SJCRH30 (cell line): ENCODE measurements at regions not wholly inside any gene's neighbourhood (a gene's known extent, or its start where the extent isn't known, plus 50 kb on each side); places are given as distances from the start of the nearest gene placed in this dataset.
A peak's percentile ranks its signal among the peaks of the same experiment; 100 is the strongest.
"Not testable (repeated sequence)": the region's sequence is repeated elsewhere in the genome, so short reads cannot be mapped to it uniquely, and the experiment has no call there.

Source experiments
- DNase-seq, 2 experiments: peaks; one replicate each; pipeline ENCODE4 v3.0.0-alpha.2; 2015 to 2020
- H3K27ac ChIP-seq: fragments of 250-450 bp; sonication (Bioruptor Pico); 2 replicates; pipeline ENCODE4 v1.5.1; 2020; ENCODE audit warnings: mild to moderate bottlenecking, moderate library complexity
- H3K27me3 ChIP-seq: fragments of 250-450 bp; sonication (Bioruptor Pico); 2 replicates; pipeline ENCODE4 v1.5.1; 2020; ENCODE audit warnings: mild to moderate bottlenecking, moderate library complexity
- H3K36me3 ChIP-seq: fragments of 250-450 bp; sonication (Bioruptor Pico); 2 replicates; pipeline ENCODE4 v1.5.1; 2020; ENCODE audit warnings: mild to moderate bottlenecking, moderate library complexity
- H3K4me1 ChIP-seq: fragments of 250-450 bp; sonication (Bioruptor Pico); 2 replicates; pipeline ENCODE4 v1.5.1; 2020; ENCODE audit warnings: mild to moderate bottlenecking, moderate library complexity
- H3K4me3 ChIP-seq: fragments of 250-450 bp; sonication (Bioruptor Pico); 2 replicates; pipeline ENCODE4 v1.5.1; 2020; ENCODE audit warnings: mild to moderate bottlenecking, moderate library complexity
- H3K9me3 ChIP-seq: fragments of 250-450 bp; sonication (Bioruptor Pico); replicated peaks from 2 replicates; pipeline ENCODE4 v1.5.1; 2020; ENCODE audit warnings: mild to moderate bottlenecking, moderate library complexity

DNA sequence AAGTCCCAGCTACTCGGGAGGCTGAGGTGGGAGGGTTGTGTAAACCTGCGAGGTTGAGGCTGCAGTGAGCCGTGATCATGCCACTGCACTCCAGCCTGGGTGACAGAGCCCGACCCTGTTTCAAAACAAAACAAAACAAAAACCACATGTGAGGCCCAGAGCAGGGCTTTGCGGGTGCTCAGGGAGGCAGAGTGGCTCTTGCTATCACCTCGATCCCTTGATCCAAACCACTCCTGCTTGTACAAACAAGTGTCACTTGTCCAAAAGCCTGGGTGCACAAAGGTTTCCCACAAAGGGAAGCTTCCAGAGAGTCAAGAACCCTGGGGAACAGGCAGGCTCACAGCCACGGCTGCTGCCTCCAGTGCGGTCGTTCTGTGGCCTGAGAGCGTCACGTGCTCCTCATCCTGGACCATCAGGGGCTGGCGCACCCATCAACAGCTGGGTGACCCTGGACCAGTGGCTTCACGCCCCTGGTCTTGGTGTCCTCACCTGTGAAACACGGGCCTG lies 162.7 kb downstream of the C9orf50 start:
- H3K36me3 ChIP-seq, result no peaks in the 10 kb centered on the region
- peak; percentile 45 to 60 for DNase-seq
- peaks cover 31% of the 10 kb centered on the region for H3K4me1 ChIP-seq
- H3K4me3 ChIP-seq, result no peak overlapping the region
- no peaks in the 10 kb centered on the region for H3K27me3 ChIP-seq
- H3K27ac ChIP-seq, result no peak overlapping the region
- H3K9me3 ChIP-seq, result no peaks in the 10 kb centered on the region

DNA sequence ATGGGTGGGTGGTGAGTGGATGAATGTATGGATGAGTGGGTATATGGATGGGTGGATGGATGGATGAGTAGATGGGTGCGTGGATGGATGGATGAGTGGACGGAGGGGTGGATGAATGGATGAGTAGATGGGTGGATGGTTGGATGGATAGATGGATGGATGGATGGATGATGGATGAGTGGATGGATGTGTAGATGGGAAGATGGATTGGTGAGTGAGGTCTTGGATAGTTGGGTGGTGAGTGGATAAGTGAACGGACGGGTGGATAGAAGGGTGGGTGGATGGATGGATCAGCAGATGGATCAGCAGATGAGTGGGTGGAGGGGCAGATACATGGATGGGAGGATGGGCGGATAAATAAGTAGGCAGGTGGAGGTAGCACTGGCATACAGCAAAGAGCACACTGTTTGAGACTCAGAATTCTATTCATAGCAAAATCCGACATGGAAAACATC lies 163.5 kb downstream of the C9orf50 start:
- DNase-seq, result no peak
- Histone ChIP-seq H3K27me3 (no peaks in the 10 kb centered on the region), H3K36me3 (no peaks in the 10 kb centered on the region), H3K27ac (no peak overlapping the region), H3K4me1 (peaks cover 31% of the 10 kb centered on the region), H3K9me3 (no peaks in the 10 kb centered on the region), H3K4me3 (no peak overlapping the region)

DNA sequence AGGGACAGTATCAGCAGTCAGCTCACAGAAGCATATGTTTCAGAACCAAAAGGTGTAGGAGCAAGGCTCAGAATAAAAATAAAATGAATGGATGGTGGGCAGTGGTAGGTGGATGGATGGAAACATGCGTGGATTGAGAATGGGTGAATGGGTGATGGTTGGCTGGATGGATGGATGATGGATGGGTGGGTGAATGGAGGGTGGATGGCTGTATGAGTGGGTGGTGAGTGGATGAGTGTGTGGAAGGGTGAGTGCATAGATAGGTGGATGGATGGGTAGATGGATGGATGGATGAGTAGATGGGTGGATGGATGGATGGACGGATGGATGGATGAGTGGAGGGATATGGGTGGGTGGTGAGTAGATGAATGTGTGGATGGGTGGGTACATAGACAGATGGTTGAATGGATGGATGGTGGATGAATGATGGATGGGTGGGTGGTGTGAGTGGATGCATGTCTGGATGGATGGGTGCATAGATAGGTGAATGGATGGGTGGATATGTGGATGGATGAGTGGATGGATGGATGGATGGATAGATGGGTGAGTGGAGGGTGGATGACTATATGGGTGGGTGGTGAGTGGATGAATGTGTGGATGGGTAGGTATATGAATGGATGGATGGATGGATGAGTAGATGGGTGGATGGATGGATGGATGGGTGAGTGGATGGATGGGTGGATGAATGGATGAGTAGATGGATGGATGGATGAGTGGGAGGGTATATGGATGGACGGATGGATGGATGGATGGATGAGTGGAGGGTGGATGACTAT lies 164.2 kb downstream of the C9orf50 start:
- Histone ChIP-seq H3K4me3 (no peak overlapping the region), H3K27me3 (peaks cover 4% of the 10 kb centered on the region; the same call in 1 of the 2 replicates), H3K36me3 (no peaks in the 10 kb centered on the region), H3K4me1 (peaks cover 31% of the 10 kb centered on the region), H3K9me3 (no peaks in the 10 kb centered on the region), H3K27ac (no peak overlapping the region)
- DNase-seq, result no peak

DNA sequence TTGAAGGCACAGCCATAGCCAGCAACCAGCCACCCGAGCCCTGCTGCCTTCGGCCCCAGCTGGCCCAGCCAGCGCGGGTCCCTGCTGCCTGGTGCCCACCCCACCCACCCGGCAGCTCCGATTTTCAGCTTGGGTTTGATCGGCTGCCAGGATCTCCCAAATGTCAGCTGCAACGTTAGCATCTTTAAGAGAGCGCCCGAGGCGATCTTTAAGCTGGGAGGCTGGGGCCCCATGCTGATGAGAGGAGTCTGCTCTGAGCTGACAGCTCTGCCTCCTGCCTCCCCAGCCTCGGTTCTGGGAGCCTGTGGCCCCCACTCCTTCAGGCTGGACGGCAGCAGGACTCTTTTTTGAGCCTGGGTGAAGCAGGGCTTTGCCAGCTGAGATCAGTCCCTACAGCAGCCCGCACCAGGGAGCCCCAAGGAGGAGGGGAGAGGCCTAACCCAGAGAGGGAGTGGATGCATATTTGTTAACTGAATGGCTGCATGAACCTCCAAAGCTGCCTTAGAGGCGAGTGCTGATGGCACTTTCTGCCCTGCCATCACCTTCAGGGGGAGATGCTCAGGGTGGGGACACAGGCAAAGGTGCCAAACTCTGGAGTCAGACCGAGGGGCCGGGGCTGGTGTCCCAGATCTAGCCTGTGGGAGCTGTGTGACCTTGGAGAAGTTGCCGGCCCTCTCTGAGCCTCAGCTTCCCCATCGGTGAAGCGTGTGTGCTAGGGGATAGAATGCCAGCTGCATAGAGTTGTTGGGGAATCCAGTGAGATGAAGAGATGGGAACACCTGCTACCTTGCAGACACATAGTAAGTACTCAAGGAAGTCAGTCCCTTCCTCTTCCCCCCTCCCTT lies 165.5 kb downstream of the C9orf50 start:
- H3K27ac ChIP-seq, result no peak overlapping the region
- DNase-seq, result peak; percentile 63 to 82
- H3K4me1 ChIP-seq, result peaks cover 25% of the 10 kb centered on the region
- H3K9me3 ChIP-seq, result no peaks in the 10 kb centered on the region
- H3K27me3 ChIP-seq, result peaks cover 12% of the 10 kb centered on the region; the same call in 1 of the 2 replicates
- H3K36me3 ChIP-seq, result no peaks in the 10 kb centered on the region
- H3K4me3 ChIP-seq, result no peak overlapping the region

DNA sequence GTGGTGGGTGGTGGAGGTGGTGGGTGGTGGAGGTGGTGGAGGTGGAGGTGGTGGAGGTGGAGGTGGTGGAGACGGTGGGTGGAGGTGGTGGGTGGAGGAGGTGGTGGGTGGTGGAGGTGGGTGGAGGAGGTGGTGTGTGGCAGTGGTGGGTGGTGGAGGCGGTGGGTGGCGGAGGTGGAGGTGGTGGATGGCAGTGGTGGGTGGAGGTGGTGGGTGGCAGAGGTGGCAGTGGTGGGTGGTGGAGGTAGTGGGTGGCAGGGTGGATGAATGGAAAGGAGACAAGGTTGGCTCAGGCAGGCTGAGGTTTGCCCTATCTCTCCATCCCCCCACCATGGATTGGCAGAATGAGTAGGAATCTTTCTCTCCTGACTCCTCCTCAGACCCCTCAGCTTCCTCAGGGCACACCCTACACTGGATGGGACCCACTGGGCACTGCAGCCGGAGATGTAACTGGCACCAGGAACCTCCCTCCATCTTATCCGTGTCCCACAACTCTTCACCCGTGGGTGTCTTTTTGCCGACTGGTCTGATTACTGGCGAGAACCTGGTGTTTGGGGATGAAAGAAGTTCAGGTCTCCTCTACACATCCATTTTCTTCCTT lies 166.3 kb downstream of the C9orf50 start:
- Histone ChIP-seq H3K27ac (no peak overlapping the region), H3K4me1 (peaks cover 21% of the 10 kb centered on the region), H3K36me3 (no peaks in the 10 kb centered on the region), H3K9me3 (no peaks in the 10 kb centered on the region), H3K4me3 (no peak overlapping the region), H3K27me3 (peaks cover 12% of the 10 kb centered on the region; the same call in 1 of the 2 replicates)
- DNase-seq, result no peak

DNA sequence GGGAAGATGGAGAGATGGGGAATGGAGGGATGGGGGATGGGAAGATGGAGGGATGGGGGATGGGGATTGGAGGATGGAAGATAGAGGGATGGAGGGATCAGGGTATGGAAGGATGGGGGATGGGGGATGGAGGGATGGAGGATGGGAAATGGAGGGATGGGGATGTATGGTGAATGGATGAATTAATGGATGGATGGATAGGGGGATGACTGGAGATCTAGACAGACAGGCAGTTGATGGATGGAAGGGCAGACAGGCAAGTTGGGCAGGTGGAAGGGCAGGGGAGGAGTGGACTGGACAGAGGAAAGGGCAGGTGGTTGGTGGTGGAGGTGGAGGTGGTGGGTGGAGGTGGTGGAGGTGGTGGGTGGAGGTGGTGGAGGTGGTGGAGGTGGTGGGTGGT lies 167.2 kb downstream of the C9orf50 start:
- Histone ChIP-seq H3K27ac (no peak overlapping the region), H3K27me3 (peaks cover 12% of the 10 kb centered on the region; the same call in 1 of the 2 replicates), H3K4me1 (peaks cover 12% of the 10 kb centered on the region), H3K9me3 (no peaks in the 10 kb centered on the region), H3K36me3 (no peaks in the 10 kb centered on the region), H3K4me3 (no peak overlapping the region)
- DNase-seq, result no peak

DNA sequence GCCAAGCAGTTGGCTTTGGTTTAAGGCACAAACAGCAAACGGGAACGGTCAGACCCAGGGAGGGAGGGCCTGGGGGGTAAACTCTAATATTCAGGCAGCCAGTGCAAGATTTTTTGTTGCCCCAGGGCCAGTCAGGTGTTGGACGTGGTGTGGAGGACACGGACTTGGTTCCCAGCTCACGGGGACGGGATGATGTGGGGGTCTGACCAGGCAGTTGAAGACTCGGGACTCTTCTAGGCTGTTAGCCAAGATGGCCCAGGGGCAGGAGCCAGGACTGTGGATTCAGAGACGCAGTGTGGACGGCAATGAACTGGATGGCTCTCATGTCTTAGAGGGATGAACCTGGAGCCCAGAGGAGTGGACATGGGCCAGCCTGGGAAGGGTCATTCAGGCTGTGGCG lies 169.2 kb downstream of the C9orf50 start:
- H3K27ac ChIP-seq, result no peak overlapping the region
- 0 out of 2 replicates have a peak, but pooled peaks cover 4% of the 10 kb centered on the region for H3K4me1 ChIP-seq

DNA sequence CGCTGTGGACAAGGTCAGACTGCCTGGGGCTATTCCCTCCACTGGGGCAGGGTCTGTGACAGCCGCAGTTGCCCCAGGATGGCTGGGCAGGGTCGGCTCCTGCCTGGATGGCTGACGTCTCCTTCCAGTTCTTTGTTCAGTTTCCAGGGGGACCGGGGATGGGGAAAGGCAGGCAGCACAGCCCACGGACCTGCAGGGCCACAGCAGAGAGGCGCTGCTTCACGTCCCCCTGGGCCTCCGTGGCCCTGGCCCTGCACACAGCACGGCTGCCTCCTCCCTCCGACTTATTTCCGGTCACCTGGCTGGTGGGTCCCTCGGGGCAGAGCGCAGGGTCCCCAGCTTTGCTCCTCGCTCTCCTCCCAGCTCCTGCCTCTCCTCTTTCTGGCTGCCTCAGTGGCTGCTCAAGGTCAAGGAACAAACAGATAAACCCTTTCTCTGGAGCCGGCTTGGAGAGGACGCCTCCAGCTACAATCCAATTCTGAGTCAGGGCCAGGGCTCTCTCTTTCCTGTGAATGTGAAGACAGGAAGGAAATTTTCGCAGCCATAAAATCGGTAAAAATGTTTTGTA lies 169.7 kb downstream of the C9orf50 start:
- peaks cover 12% of the 10 kb centered on the region; the same call in 1 of the 2 replicates for H3K27me3 ChIP-seq
- no peak overlapping the region for H3K27ac ChIP-seq
- no peaks in the 10 kb centered on the region for H3K9me3 ChIP-seq
- DNase-seq, result no peak
- no peak overlapping the region for H3K4me3 ChIP-seq
- 0 out of 2 replicates have a peak, but pooled peaks cover 4% of the 10 kb centered on the region for H3K4me1 ChIP-seq
- H3K36me3 ChIP-seq, result no peaks in the 10 kb centered on the region

More for the DNA sequence above, 169.2 kb downstream of the C9orf50 start:
- Histone ChIP-seq H3K4me3 (no peak overlapping the region), H3K27me3 (peaks cover 12% of the 10 kb centered on the region; the same call in 1 of the 2 replicates), H3K9me3 (no peaks in the 10 kb centered on the region), H3K36me3 (no peaks in the 10 kb centered on the region)
- DNase-seq, result no peak

DNA sequence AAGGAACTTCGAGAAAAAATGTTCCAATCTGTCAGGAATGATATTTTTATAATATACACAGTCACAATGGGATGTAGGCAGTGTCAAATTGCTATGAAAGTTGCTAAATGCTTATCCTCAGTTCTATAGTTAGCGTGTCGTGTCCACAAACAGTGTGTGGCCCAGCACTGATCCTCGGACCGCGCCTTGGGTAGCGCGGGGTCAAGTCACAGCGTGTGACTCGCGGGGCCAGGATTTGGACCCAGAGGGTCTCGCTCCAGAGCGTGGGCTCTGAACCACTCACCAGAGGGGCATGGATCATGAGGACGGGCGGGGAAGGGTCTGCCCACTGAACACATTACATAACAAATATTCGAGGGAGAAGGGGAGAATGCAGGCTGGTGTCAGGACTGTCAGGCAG lies 171.8 kb downstream of the C9orf50 start:
- H3K27ac ChIP-seq, result no peak overlapping the region
- H3K36me3 ChIP-seq, result no peaks in the 10 kb centered on the region
- H3K9me3 ChIP-seq, result no peaks in the 10 kb centered on the region
- H3K4me3 ChIP-seq, result no peak overlapping the region
- peaks cover 12% of the 10 kb centered on the region; the same call in 1 of the 2 replicates for H3K27me3 ChIP-seq
- DNase-seq, result no peak
- H3K4me1 ChIP-seq, result 0 out of 2 replicates have a peak, but pooled peaks cover 4% of the 10 kb centered on the region

DNA sequence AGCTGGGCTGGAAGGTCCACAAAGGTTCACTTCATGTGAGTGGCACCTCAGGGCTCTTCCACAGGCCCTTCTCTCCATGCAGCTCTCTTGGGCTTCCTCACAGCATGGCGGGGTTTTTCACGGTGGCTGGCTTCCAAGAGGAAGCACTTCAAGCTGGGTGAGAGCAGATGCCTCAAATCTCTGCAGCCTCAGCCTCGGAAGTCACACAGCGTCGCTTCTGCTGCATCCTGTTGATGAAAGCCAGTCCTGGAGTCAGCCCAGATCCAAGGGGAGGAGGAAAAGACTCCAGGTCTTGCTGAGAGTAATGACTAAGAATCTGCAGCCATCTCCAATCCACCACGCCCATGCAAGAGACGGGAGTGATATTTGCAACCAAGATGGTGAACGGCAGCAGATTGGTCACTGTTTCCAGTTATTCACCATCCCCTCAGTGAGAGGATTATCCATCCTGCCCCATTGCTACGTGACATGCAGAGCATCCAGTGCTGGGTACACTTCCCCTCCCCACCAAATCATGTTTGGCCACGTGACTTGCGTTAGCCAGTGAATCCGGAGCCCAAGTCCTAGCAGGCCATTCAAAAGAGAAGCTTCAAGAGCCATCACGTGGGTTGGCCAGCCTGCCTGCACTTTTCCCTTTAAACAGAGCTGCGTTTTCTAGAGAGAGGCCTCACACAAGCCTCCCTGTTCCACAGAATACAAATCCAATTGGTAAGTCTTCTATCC lies 173.9 kb downstream of the C9orf50 start:
- Histone ChIP-seq H3K36me3 (no peaks in the 10 kb centered on the region), H3K4me1 (0 out of 2 replicates have a peak, but pooled peaks cover 4% of the 10 kb centered on the region), H3K4me3 (no peak overlapping the region), H3K9me3 (no peaks in the 10 kb centered on the region), H3K27me3 (peaks cover 20% of the 10 kb centered on the region; the same call in 1 of the 2 replicates), H3K27ac (no peak overlapping the region)
- DNase-seq, result no peak

DNA sequence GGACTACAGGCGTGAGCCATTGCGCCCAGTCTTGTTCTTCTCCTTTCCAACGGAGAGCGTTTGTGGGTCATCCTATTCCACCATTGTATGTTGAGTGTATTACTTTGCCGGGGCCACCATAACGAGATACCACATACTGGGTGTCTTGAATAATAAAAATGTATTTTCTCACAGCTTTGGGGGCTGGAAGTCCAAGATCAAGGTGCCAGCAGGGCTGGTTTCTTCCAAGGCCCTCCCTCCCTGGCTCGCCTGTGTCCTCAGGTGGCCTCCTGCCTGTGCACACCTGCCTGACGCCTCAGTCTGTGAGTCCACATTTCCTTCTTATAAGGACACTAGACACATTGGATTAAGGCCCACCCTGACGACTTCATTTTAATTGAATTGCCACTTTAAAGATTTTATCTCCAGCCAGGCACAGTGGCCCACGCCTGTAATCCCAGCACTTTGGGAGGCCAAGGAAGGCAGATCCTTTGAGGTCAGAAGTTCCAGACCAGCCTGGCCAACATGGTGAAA lies 175.1 kb downstream of the C9orf50 start:
- peaks cover 15% of the 10 kb centered on the region; the same call in 1 of the 2 replicates for H3K27me3 ChIP-seq
- no peaks in the 10 kb centered on the region for H3K36me3 ChIP-seq
- H3K4me1 ChIP-seq, result 0 out of 2 replicates have a peak, but pooled peaks cover 2% of the 10 kb centered on the region
- no peak for DNase-seq
- H3K9me3 ChIP-seq, result no peaks in the 10 kb centered on the region
- H3K27ac ChIP-seq, result no peak overlapping the region
- no peak overlapping the region for H3K4me3 ChIP-seq

DNA sequence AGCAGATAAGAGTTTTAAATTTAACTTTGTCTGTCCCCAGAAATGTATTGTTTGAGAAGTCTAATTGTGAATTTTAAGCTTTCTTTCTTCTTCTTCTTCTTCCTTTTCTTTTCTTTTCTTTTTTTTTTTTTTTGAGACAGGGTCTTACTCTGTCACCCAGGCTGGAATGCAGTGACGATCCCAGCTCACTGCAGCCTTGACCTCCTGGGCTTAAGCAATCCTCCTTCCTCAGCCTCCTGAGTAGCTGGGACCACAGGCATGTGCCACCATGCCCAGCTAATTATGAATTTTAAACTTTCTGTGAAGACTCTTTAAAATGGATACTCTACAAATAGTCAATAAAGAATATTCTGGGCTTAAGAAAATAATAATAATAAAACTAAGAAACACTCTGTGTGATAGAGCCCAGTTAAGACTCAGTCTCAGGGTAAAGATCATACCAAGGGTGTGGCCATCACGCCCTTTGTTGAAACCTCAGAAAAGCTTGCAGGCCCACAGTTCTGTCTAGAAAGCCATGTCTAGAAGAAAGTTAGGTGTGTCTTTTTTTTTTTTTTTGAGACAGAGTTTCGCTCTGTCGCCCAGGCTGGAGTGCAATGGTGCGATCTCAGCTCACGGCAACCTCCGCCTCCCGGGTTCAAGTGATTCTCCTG lies 177.3 kb downstream of the C9orf50 start:
- not testable (repeated sequence) for H3K9me3 ChIP-seq, H3K27ac ChIP-seq, H3K4me3 ChIP-seq, H3K4me1 ChIP-seq, DNase-seq, H3K36me3 ChIP-seq
- H3K27me3 ChIP-seq, result peaks cover 18% of the 10 kb centered on the region

DNA sequence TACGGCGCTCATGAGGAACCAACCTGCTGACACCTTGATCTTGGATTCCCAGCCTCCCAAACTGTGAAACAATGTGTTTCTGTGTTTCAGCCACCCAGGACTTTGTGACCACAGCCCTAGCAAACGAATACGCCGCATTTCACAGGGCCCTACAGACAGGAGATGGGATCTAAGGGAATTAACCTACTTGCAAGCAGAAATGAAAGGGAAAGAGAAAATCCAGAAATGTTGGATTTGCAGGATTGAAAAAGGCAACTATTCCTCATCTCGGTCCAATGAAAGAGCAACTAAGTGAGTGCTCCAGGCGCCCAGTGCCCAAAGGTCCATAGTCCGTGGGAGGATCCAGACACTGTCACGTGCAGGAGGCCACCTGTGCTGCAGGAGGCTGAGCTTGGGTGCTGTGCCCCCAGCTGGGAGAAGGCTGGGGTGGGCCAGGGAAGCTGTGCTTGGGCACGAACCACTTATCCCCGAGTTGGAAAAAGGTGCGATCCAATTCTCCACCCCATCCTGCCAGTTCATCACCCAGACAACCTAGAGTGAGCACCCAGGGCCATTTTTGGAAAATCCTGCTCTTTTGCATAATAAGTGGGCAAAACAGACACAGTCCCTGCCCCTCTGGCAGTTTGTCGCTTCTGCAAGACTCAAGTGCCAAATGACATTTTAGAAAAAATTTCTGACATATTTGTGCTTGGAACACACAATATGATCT lies 177.9 kb downstream of the C9orf50 start:
- no peak overlapping the region for H3K27ac ChIP-seq
- no peak overlapping the region for H3K4me3 ChIP-seq
- H3K9me3 ChIP-seq, result no peaks in the 10 kb centered on the region
- no peaks in the 10 kb centered on the region for H3K4me1 ChIP-seq
- peaks cover 25% of the 10 kb centered on the region for H3K27me3 ChIP-seq
- DNase-seq, result no peak
- H3K36me3 ChIP-seq, result no peaks in the 10 kb centered on the region
